IMR-90 (cell line): ENCODE measurements at regions not wholly inside any gene's neighbourhood (a gene's known extent, or its start where the extent isn't known, plus 50 kb on each side); places are given as distances from the start of the nearest gene placed in this dataset.

Experiments
- CEBPB ChIP-seq: IDR thresholded peaks from 2 replicates; pipeline ENCODE4 v1.6.1; 2012; ENCODE audit warnings: low read depth, low read length, improper control_type of control experiment
- FOS ChIP-seq: fragments of 150-350 bp; IDR thresholded peaks from 2 replicates; pipeline ENCODE4 v1.6.1; 2016; ENCODE audit warnings: low read depth, low read length
- MAFK ChIP-seq: IDR thresholded peaks from 2 replicates; pipeline ENCODE4 v1.6.1; 2012; ENCODE audit warnings: low read depth, low read length, improper control_type of control experiment
- MAZ ChIP-seq: IDR thresholded peaks from 2 replicates; pipeline ENCODE4 v1.6.1; 2012; ENCODE audit warnings: low read depth, mild to moderate bottlenecking, low read length, improper control_type of control experiment, moderate library complexity, borderline replicate concordance
- MXI1 ChIP-seq: IDR thresholded peaks from 2 replicates; pipeline ENCODE4 v1.6.1; 2012; ENCODE audit warnings: low read depth, mild to moderate bottlenecking, low read length, moderate library complexity, borderline replicate concordance
- POLR2A ChIP-seq: IDR thresholded peaks from 2 replicates; pipeline ENCODE4 v1.6.1; 2012; ENCODE audit warnings: mild to moderate bottlenecking, low read depth, low read length
- RAD21 ChIP-seq: IDR thresholded peaks from 2 replicates; pipeline ENCODE4 v1.6.1; 2012; ENCODE audit warnings: low read length, improper control_type of control experiment
- SMC3 ChIP-seq: fragments of 150-350 bp; IDR thresholded peaks from 2 replicates; pipeline ENCODE4 v1.6.1; 2016; ENCODE audit warnings: low read depth, mild to moderate bottlenecking, antibody characterized with exemption, low read length, moderate library complexity
- TF ChIP-seq, protein P1 (sequence below): conservative IDR thresholded peaks from 2 replicates; pipeline ENCODE4 v1.5.1; 2012; ENCODE audit warnings: mild to moderate bottlenecking, low read depth, low read length, improper control_type of control experiment
- TF ChIP-seq, protein P2 (sequence below): fragments of 150-350 bp; IDR thresholded peaks from 2 replicates; pipeline ENCODE4 v1.6.1; 2017; ENCODE audit warnings: mild to moderate bottlenecking, antibody characterized with exemption, low read length, low read depth

DNA sequence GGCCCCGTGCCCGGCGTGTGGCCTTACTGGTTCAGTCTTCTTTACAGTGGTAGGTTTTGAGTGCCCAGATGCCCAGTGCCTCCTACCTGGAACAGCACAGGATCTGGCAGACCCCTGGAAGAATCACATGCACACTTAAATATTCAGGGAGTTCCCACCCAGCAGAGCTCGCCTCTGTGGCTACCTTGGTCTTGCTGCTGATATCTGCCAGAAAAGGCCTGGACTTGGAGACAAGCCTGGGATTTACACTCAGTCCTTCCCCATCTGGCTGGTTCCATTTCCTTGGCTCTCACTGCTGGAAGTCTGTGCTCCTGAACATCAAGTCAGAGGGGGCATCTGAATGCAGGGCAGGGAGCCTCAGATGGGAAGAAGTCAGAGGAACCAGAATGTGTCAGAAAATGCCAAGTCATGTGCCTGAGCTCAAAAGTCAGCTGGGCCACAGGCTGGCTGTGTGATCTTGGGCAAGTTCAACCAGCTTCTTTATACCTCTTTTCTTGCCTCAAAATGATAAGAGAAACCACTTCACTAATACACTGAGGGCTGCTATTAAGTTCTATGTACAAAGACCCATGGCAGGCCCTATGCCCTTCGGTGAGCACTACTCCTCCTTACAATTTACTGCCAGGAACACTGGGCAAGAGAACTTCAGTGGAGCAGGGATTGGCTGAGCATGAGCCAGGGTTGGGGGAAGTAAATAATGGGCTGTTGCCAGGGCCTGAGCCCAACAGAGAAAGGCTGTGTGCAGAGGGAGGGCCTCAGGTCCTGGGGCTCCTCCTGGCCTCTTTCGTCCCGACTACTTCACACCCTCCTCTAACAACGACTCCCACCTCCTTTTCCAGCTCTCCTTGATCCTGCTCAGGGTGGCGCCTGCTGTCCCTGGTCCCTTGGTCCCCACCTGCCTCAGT lies 135.9 kb downstream of the GPCPD1 start:
- TF ChIP-seq MXI1 (no peak), FOS (no peak), RAD21 (no peak), MAZ (no peak), POLR2A (no peak), SMC3 (no peak), CEBPB (no peak), MAFK (no peak)
- TF ChIP-seq, protein P1, sequence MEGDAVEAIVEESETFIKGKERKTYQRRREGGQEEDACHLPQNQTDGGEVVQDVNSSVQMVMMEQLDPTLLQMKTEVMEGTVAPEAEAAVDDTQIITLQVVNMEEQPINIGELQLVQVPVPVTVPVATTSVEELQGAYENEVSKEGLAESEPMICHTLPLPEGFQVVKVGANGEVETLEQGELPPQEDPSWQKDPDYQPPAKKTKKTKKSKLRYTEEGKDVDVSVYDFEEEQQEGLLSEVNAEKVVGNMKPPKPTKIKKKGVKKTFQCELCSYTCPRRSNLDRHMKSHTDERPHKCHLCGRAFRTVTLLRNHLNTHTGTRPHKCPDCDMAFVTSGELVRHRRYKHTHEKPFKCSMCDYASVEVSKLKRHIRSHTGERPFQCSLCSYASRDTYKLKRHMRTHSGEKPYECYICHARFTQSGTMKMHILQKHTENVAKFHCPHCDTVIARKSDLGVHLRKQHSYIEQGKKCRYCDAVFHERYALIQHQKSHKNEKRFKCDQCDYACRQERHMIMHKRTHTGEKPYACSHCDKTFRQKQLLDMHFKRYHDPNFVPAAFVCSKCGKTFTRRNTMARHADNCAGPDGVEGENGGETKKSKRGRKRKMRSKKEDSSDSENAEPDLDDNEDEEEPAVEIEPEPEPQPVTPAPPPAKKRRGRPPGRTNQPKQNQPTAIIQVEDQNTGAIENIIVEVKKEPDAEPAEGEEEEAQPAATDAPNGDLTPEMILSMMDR: no peak
- TF ChIP-seq, protein P2, sequence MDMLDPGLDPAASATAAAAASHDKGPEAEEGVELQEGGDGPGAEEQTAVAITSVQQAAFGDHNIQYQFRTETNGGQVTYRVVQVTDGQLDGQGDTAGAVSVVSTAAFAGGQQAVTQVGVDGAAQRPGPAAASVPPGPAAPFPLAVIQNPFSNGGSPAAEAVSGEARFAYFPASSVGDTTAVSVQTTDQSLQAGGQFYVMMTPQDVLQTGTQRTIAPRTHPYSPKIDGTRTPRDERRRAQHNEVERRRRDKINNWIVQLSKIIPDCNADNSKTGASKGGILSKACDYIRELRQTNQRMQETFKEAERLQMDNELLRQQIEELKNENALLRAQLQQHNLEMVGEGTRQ: no peak
